GM19372 (cell line): ENCODE measurements at regions not wholly inside any gene's neighbourhood (a gene's known extent, or its start where the extent isn't known, plus 50 kb on each side); places are given as distances from the start of the nearest gene placed in this dataset.
A peak's percentile ranks its signal among the peaks of the same experiment; 100 is the strongest.
"Not testable (repeated sequence)": the region's sequence is repeated elsewhere in the genome, so short reads cannot be mapped to it uniquely, and the experiment has no call there.

ENCODE experiments used
- ATAC-seq: cut with Tn5 transposase; IDR thresholded peaks from one replicate; pipeline ENCODE4 v1.9.1; 2021; ENCODE audit warnings: mild to moderate bottlenecking, low read depth, moderate library complexity; ENCODE audit not compliant: unreplicated experiment

GRCh38 chr7:150042281-150042680 is 168.5 kb downstream of the ATP6V0E2 start:
- ATAC-seq, result not testable (repeated sequence)

GRCh38 chr7:150044771-150045170 is 171.0 kb downstream of the ATP6V0E2 start:
- ATAC-seq, result not testable (repeated sequence)

- not testable (repeated sequence) for ATAC-seq
These were observed 171.8 kb downstream of the ATP6V0E2 start for GRCh38 chr7:150045596-150045995.

GRCh38 chr7:150046290-150047194 is 172.8 kb downstream of the ATP6V0E2 start:
- not testable (repeated sequence) for ATAC-seq

GRCh38 chr7:150047329-150047728 is 173.6 kb downstream of the ATP6V0E2 start:
- not testable (repeated sequence) for ATAC-seq

GRCh38 chr7:150047772-150048171 is 174.0 kb downstream of the ATP6V0E2 start:
- ATAC-seq, result not testable (repeated sequence)

- ATAC-seq, result not testable (repeated sequence)
These were observed 174.7 kb downstream of the ATP6V0E2 start for GRCh38 chr7:150048244-150049011.

GRCh38 chr7:150049012-150049655 is 175.4 kb downstream of the ATP6V0E2 start:
- not testable (repeated sequence) for ATAC-seq

- not testable (repeated sequence) for ATAC-seq
These were observed 179.6 kb downstream of the ATP6V0E2 start for GRCh38 chr7:150053396-150053795.

- not testable (repeated sequence) for ATAC-seq
These were observed 180.5 kb downstream of the ATP6V0E2 start for GRCh38 chr7:150054242-150054641.

- ATAC-seq, result peak; percentile 99
These were observed 186.8 kb downstream of the ATP6V0E2 start for GRCh38 chr7:150060259-150061221.

GRCh38 chr7:150063195-150063594 is 189.4 kb downstream of the ATP6V0E2 start:
- ATAC-seq, result not testable (repeated sequence)

GRCh38 chr7:150069555-150070313 is 196.0 kb downstream of the ATP6V0E2 start:
- ATAC-seq, result not testable (repeated sequence)

- ATAC-seq, result not testable (repeated sequence)
These were observed 203.8 kb downstream of the ATP6V0E2 start for GRCh38 chr7:150077543-150077942.

- not testable (repeated sequence) for ATAC-seq
These were observed 208.1 kb downstream of the ATP6V0E2 start for GRCh38 chr7:150081865-150082264.

- ATAC-seq, result not testable (repeated sequence)
These were observed 211.0 kb downstream of the ATP6V0E2 start for GRCh38 chr7:150084724-150085123.

- ATAC-seq, result not testable (repeated sequence)
These were observed 213.7 kb downstream of the ATP6V0E2 start for GRCh38 chr7:150087478-150087877.

GRCh38 chr7:150089139-150089538 is 215.4 kb downstream of the ATP6V0E2 start:
- not testable (repeated sequence) for ATAC-seq

- ATAC-seq, result not testable (repeated sequence)
These were observed 217.0 kb downstream of the ATP6V0E2 start for GRCh38 chr7:150090776-150091175.
